ENCODE measurements at regions not wholly inside any gene's neighbourhood (a gene's known extent, or its start where the extent isn't known, plus 50 kb on each side); places are given as distances from the start of the nearest gene placed in this dataset.

- no peaks in the 10 kb centered on the region for H3K36me3 ChIP-seq (replicated peaks in 1 of 2; ENCODE audit: control extremely low read depth in 1 of 2, control insufficient read depth in 1 of 2, extremely low read depth in 1 of 2, insufficient read depth in 2 of 2, low read length in 1 of 2)
- Mint-ChIP-seq H3K4me1 (no peaks in the 10 kb centered on the region), H3K27me3 (no peaks in the 10 kb centered on the region), H3K9me3 (ENCODE audit: insufficient read depth) (no peaks in the 10 kb centered on the region), H3K4me3 (no peak overlapping the region), H3K27ac (no peak overlapping the region)
- H3K9ac ChIP-seq (ENCODE audit: low read length): no peak overlapping the region
- intact Hi-C loops (cut with micrococcal nuclease): no loop called here
- H3K4me2 ChIP-seq (replicated peaks; ENCODE audit: low read depth, low read length, poor library complexity, severe bottlenecking): no peak overlapping the region
- ATAC-seq (ENCODE audit: low read depth): no peak
- TF ChIP-seq CTCF (IDR thresholded peaks at IDR 0.05) (no peak), EZH2 (IDR thresholded peaks at IDR 0.05; ENCODE audit: borderline replicate concordance, insufficient read depth, low read depth, low read length, poor library complexity, severe bottlenecking) (no peak)
- no peaks in the 10 kb centered on the region for H3K4me1 ChIP-seq (ENCODE audit: control insufficient read depth in 2 of 2, insufficient read depth in 2 of 2, low read length in 2 of 2)
- no peak overlapping the region for H2AFZ ChIP-seq (ENCODE audit: insufficient read depth, low read depth, low read length, poor library complexity, severe bottlenecking)
- no peak for DNase-seq
- no peaks in the 10 kb centered on the region for H3K27me3 ChIP-seq (replicated peaks in 1 of 4; ENCODE audit: control extremely low read depth in 1 of 4, control insufficient read depth in 3 of 4, insufficient read depth in 4 of 4, low read length in 3 of 4)
- ChIA-PET CTCF (no interaction called here), POLR2A (no interaction called here)
- H3K9me3 ChIP-seq (ENCODE audit: control extremely low read depth in 1 of 3, control insufficient read depth in 2 of 3, insufficient read depth in 1 of 3, low read length in 2 of 3): no peaks in the 10 kb centered on the region
- no peak overlapping the region for H3K4me3 ChIP-seq (ENCODE audit: control extremely low read depth in 1 of 5, extremely low read depth in 1 of 5, insufficient read depth in 1 of 5, low read depth in 2 of 5, low read length in 4 of 5)
- no peaks in the 10 kb centered on the region for H4K20me1 ChIP-seq (ENCODE audit: control insufficient read depth, insufficient read depth, low read length, poor library complexity, severe bottlenecking)
- WGBS (ENCODE audit: insufficient coverage): 95% methylated on average over 3 of the region's 5 CpGs
- no peaks in the 10 kb centered on the region for H3K79me2 ChIP-seq (ENCODE audit: control insufficient read depth, insufficient read depth, low read length)
- H3K27ac ChIP-seq (ENCODE audit: low read length in 2 of 2): no peak overlapping the region
Measured at GRCh38 chr12:127930122-127930521, 336.8 kb upstream of the TMEM132C start.

- Mint-ChIP-seq H3K4me3 (no peak overlapping the region), H3K4me1 (no peaks in the 10 kb centered on the region), H3K9me3 (ENCODE audit: insufficient read depth) (no peaks in the 10 kb centered on the region), H3K27me3 (no peaks in the 10 kb centered on the region), H3K27ac (no peak overlapping the region)
- no peaks in the 10 kb centered on the region for H3K27me3 ChIP-seq (replicated peaks in 1 of 4; ENCODE audit: control extremely low read depth in 1 of 4, control insufficient read depth in 3 of 4, insufficient read depth in 4 of 4, low read length in 3 of 4)
- H3K36me3 ChIP-seq (replicated peaks in 1 of 2; ENCODE audit: control extremely low read depth in 1 of 2, control insufficient read depth in 1 of 2, extremely low read depth in 1 of 2, insufficient read depth in 2 of 2, low read length in 1 of 2): no peaks in the 10 kb centered on the region
- H3K4me2 ChIP-seq (replicated peaks; ENCODE audit: low read depth, low read length, poor library complexity, severe bottlenecking): no peak overlapping the region
- no peaks in the 10 kb centered on the region for H4K20me1 ChIP-seq (ENCODE audit: control insufficient read depth, insufficient read depth, low read length, poor library complexity, severe bottlenecking)
- no peak for ATAC-seq (ENCODE audit: low read depth)
- TF ChIP-seq EZH2 (IDR thresholded peaks at IDR 0.05; ENCODE audit: borderline replicate concordance, insufficient read depth, low read depth, low read length, poor library complexity, severe bottlenecking): no peak
- no peak for TF ChIP-seq CTCF (IDR thresholded peaks at IDR 0.05)
- H3K4me3 ChIP-seq (ENCODE audit: control extremely low read depth in 1 of 5, extremely low read depth in 1 of 5, insufficient read depth in 1 of 5, low read depth in 2 of 5, low read length in 4 of 5): no peak overlapping the region
- H3K4me1 ChIP-seq (ENCODE audit: control insufficient read depth in 2 of 2, insufficient read depth in 2 of 2, low read length in 2 of 2): no peaks in the 10 kb centered on the region
- peaks cover 0 to 1% (median 0%) of the 10 kb centered on the region in 3 donors for H3K9me3 ChIP-seq (ENCODE audit: control extremely low read depth in 1 of 3, control insufficient read depth in 2 of 3, insufficient read depth in 1 of 3, low read length in 2 of 3)
- no peak for DNase-seq
- no peak overlapping the region for H3K9ac ChIP-seq (ENCODE audit: low read length)
- H3K27ac ChIP-seq (ENCODE audit: low read length in 2 of 2): no peak overlapping the region
- CTCF ChIA-PET: no interaction called here
- no CpG with 5 or more reads among the region's 1 CpG for WGBS (ENCODE audit: insufficient coverage)
- no peaks in the 10 kb centered on the region for H3K79me2 ChIP-seq (ENCODE audit: control insufficient read depth, insufficient read depth, low read length)
- intact Hi-C loops (cut with micrococcal nuclease): no loop called here
- POLR2A ChIA-PET: no interaction called here
- no peak overlapping the region for H2AFZ ChIP-seq (ENCODE audit: insufficient read depth, low read depth, low read length, poor library complexity, severe bottlenecking)
Measured at GRCh38 chr12:127934409-127934808, 332.6 kb upstream of the TMEM132C start.

Measured in B cell (primary cell).